ENCODE measurements at regions not wholly inside any gene's neighbourhood (a gene's known extent, or its start where the extent isn't known, plus 50 kb on each side); places are given as distances from the start of the nearest gene placed in this dataset.

DNA sequence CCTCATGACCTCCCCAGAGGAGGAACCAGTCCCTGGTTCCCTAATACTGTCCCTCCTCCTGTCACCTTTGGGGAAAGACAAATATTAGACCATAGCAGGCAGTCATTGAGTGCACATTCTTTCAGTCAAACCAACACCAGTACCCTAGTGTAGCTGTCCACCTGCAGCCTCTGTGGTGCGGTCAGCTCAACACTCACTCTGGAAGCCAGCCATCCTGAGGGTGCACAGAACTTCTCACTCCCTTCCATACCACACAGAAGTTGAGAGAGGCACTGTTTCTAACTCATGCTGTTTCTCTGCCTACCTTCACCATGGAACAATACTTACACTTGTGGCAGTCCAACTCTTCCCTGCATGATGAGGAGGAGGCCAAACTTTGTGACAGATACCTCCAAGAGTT, 175.6 kb upstream of the FOXN2 start:
- DNase-seq (ENCODE audit: low read depth in 2 of 2): no peak

GRCh38 chr2:48140586-48140985, 173.9 kb upstream of the FOXN2 start:
- no peak for DNase-seq (ENCODE audit: low read depth in 2 of 2)

DNA sequence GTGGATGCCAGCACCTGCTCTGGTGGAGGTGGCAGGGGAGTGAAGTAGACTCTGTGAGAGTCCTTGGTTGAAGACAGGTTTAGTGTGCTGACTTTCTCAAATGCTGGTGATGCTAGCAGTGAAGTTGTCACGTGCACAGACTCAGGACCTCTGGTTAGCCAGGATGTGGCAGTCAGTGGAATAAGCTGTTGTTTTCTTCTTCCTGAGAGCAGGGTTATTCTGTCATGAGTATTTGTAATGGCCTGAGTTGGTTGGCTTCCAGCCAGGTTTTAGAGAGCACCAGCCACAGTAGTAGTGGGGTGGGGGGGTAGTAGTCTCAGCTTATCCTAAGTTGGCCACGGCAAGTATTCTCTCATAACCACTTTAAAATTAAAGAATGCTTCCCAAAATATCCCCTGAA, 169.7 kb upstream of the FOXN2 start:
- no peak for DNase-seq (ENCODE audit: low read depth in 2 of 2)

DNA sequence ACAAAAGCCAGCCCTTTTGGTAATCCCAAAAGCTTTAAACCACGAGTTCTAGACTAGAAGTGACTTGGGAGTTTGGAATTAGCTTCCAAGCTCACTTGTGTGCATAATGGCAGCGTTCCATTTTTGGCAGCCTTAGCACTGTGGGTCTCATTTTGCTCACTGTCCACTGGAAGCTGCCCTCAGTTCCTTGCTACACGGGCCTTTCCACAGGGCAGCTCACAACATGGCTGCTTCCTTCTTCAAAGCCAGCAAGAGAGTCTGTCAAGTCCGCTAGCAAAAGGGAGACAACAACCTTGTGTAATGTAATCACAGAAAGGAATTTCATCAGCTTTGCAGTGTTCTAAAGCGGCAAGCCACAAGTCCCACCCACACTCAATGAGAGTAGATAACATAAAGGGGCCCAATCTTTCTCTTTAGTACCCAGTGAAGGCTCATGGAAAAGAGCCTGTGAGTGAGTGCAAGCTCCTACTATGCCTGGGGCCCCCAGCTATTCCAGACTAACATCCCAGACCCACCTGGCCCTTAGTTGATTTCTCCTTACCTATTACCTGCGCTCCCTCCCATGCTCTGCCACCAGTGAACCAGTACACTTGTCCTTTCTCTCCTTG, 168.5 kb upstream of the FOXN2 start:
- DNase-seq (ENCODE audit: low read depth in 2 of 2): peak in 1 of 2 experiments; percentile 6

DNA sequence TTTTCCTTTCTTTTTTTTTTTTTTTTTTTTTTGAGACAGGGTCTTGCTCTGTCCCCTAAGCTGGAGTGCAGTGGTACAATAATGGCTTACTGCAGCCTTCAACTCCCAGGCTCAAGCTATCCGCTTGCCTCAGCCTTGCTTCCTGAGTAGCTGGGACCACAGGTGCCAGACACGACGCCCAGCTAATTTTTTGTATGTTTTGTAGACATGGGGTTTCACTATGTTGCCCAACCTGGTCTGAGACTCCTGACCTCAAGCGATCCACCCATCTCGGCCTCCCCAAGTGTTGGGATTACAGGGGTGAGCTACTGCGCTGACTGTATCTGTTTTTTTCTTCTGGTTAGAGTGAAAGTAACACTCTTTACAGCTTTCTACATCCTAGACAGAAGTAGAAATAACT, 167.9 kb upstream of the FOXN2 start:
- no peak for DNase-seq (ENCODE audit: low read depth in 2 of 2)

- DNase-seq (ENCODE audit: low read depth in 2 of 2): no peak
Measured at GRCh38 chr2:48147719-48148118, 166.8 kb upstream of the FOXN2 start.

DNA sequence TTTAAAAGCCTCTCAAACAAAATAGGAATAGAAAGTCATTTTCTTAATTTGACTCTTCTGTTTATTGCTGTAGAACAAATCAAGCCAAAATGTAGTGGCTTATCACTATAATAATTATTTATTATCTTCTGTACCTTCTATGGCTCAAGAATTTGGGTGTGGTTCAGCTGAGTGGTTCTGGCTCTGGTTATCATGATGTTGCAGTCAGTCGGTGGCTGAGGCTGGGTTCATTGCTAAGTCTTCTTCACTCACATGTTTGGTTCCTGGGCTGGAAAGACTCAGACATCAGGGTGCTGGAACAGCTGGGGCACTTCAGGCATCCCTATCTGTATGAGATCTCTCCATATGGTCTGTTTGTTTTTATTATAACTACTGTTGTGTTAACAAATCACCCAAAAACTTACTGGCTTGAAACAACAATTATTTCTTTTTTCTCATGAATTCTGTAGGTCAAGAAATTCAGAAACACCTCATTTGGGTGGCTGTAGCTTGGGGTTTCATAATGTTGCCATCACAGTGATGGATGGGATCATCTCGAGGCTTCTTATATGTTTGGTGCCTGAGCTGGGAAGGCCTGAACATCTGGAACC, 165.5 kb upstream of the FOXN2 start:
- no peak for DNase-seq (ENCODE audit: low read depth in 2 of 2)

DNA sequence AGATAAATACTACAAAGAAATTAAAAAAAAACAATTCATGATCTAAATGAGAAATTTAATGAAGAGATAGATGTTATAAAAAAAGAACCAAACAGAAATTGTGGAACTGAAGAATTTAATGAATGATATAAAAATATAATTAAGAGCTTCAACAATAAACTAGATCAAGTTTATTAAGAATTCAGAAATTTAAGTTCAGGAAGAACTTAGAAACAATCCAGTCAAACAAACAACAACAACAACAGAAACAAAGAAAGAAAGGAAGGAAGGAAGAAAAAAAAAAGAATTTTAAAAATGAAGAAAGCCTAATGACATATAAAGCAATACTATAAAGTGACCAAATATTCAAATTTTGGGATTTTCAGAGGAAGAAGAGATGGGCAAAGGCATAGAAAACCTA, 157.3 kb upstream of the FOXN2 start:
- no peak for DNase-seq (ENCODE audit: low read depth in 2 of 2)

GRCh38 chr2:48161628-48162027, 152.9 kb upstream of the FOXN2 start:
- DNase-seq (ENCODE audit: low read depth in 2 of 2): no peak

DNA sequence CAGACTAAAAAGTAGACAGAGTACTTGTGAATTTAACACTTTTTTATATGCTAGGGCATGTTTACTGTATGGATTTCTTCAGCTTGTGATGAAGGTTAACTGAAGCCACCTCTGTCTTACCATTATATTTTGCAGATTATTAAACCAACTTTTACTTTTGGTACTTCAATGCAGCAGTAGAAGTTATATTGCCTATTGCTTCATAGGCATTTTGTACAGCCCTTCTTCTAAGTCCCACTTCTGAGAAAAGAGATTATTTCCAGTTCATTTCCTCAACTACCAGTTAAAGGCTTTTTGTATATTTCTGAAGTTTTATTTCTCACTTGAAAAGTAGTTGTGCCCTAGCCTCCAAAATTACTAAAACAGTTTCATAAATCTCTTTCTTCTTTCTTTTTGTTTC, 151.7 kb upstream of the FOXN2 start:
- no peak for DNase-seq (ENCODE audit: low read depth in 2 of 2)

- DNase-seq (ENCODE audit: low read depth in 2 of 2): no peak
Measured at GRCh38 chr2:48165070-48165753, 149.3 kb upstream of the FOXN2 start.

DNA sequence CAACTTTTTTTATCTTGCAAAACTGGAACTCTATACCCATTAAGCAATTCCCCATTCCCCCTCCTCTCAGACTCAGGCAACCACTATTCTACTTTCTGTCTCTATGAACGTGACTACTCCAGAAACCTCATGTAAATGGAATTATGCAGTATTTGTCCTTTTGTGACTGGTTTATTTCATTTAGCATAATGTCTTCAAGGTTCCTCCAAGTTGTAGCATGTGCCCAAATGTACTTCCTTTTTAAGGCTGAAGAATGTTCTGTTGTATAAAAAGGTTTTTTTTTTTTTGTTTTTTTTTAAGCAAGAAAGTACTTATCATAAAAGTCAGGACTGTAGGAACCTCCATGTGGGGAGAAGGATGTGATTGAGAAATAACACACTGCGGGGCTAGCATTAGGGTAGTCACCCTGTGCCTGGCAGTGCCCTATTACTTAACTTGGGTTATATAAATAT, 145.3 kb upstream of the FOXN2 start:
- DNase-seq (ENCODE audit: low read depth in 2 of 2): no peak

- no peak for DNase-seq (ENCODE audit: low read depth in 2 of 2)
Measured at GRCh38 chr2:48170281-48170680, 144.2 kb upstream of the FOXN2 start.

- no peak for DNase-seq (ENCODE audit: low read depth in 2 of 2)
Measured at GRCh38 chr2:48173141-48173540, 141.3 kb upstream of the FOXN2 start.

DNA sequence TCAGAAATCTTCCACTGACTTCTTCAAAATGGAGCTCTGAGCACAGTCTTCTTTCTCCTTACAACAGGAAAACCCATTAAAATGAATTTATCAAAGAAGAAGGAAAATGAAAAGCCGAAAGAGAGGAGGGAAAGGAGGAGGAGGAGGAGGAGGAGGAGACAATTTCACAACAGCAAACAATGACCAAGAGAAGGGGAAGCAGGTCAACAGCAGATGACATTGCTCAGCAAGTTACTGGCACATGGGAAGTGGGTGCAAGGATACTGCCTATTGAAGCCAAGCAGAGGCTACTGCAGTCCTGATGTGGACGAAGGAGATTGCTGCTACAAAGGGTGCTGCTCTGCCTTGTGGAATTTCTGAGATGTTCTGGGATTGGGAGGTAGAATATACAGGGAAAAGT, 140.0 kb upstream of the FOXN2 start:
- no peak for DNase-seq (ENCODE audit: low read depth in 2 of 2)

DNA sequence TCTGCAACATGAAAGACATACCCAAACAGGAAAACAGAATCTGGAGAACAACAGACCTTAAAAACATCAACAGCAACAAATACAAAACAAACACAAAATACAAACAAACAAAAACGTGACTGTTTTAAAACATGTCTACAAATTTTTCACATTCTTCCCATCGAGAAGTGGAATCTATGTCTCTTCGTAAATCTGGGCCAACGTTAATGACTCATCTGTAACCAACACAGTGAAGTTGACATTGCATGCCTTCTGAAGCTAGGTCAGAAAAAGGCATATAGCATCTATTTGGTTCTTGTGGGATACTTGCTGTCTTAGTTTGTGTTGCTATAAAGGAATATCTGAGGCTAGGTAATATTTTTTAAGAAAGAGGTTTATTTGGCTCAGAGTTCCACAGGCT, 139.2 kb upstream of the FOXN2 start:
- DNase-seq (ENCODE audit: low read depth in 2 of 2): peak; percentile 14 to 22

GRCh38 chr2:48175656-48176055, 138.8 kb upstream of the FOXN2 start:
- no peak for DNase-seq (ENCODE audit: low read depth in 2 of 2)

DNA sequence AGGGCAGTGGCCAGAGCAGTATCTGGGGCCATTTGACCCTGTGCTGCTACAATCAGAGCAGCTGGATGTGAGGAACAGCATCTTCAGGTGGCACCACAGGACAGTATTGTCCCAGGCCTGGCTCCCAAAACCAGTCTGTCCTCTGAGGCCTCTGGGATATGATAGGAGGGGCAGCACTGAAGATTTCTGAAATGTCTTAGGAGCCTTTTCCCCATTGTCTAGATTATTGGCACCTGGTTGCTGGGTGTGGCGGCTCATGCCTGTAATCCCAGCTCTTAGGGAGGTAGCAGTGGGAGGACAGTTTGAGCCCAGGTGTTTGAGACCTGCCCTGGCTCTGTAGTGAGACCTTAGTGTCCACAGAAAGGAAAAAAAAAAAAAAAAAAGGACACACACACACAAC, 137.6 kb upstream of the FOXN2 start:
- DNase-seq (ENCODE audit: low read depth in 2 of 2): no peak

DNA sequence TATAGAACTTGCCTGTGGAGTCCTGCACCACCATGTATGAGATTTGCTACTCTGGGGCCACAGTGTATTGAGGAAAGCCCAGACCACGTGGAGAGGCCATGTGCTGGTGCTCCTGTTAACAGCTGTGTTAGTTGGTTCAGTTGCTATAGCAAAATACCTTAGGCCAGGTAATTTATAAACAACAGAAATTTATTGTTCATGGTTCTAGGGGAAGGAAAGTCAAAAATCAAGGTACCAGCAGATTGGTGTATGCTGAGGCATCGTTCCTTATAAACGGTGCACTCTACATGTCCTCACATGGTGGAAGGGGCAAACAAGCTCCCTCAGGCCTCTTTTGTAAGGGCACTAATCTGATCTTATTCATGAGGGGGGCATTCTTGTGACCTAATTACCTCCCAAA, 135.9 kb upstream of the FOXN2 start:
- DNase-seq (ENCODE audit: low read depth in 2 of 2): no peak

GRCh38 chr2:48180557-48180956, 133.9 kb upstream of the FOXN2 start:
- DNase-seq (ENCODE audit: low read depth in 2 of 2): no peak

- no peak for DNase-seq (ENCODE audit: low read depth in 2 of 2)
Measured at GRCh38 chr2:48183276-48183675, 131.2 kb upstream of the FOXN2 start.

DNA sequence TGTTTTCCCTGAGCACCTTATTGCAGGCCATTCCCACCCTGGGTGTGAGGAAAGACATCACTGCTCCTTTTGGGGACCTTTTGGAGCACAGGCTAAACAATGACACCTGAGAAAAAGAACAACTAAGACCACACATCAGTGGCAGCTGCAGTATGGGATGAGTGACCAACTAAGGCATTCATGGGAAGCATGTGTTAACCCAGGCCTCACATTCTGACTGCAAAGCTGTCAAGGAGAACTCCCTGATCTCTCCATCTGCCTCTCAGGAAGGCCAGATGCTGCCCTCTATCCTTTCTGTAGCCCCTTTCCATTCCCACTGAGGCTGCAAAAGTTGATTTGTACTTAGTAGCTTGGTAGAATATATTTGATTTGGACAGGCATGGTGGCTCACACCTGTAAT, 130.5 kb upstream of the FOXN2 start:
- DNase-seq (ENCODE audit: low read depth in 2 of 2): no peak

DNA sequence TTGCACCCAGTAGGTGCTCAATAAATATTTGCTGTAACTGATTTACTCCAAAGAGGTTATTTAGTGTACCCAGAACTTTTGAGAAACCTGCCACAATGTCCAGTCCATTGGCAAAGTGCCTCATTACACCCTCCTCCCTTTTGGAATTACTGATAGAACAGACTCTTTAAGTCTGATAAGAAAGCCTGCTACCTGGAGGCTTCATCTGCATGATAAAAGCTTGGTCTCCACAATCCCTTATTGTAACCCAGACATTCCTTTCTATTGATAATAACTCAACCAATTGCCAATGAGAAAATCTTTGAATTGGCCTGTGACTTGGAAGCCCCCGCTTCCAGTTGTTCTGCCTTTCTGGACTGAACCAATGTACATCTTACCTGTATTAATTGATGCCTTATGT, 127.0 kb upstream of the FOXN2 start:
- DNase-seq (ENCODE audit: low read depth in 2 of 2): no peak
